Caco-2 (cell line): ENCODE measurements at regions not wholly inside any gene's neighbourhood (a gene's known extent, or its start where the extent isn't known, plus 50 kb on each side); places are given as distances from the start of the nearest gene placed in this dataset.
"Not testable (repeated sequence)": the region's sequence is repeated elsewhere in the genome, so short reads cannot be mapped to it uniquely, and the experiment has no call there.

Source experiments
- BruUV-seq: library from RNA; stranded (reverse); fragments of 400-500 nt; replicated peaks from 2 replicates; lab custom pipeline; 2021; lab: Mats Ljungman, UMichigan
- CTCF ChIA-PET: fragments of 300-600 bp; sonication (Branson Sonifier 250); formaldehyde crosslinking; loops from one replicate; lab custom pipeline; 2022; ENCODE audit warnings: antibody characterized with exemption; lab: Charles Lee
- POLR2A ChIA-PET: fragments of 300-600 bp; sonication (Branson Sonifier 250); formaldehyde crosslinking; loops from one replicate; lab custom pipeline; 2022; ENCODE audit warnings: antibody characterized with exemption; lab: Charles Lee
- DNase-seq, 2 experiments: peaks; one replicate each; pipeline versions ENCODE4 v3.0.0 to v3.0.0-alpha.2; 2020 to 2022
- H3K27me3 ChIP-seq: replicated peaks from 2 replicates; pipeline ENCODE4 v1.6.0; 2011; ENCODE audit warnings: low read length; ENCODE audit not compliant: control insufficient read depth, insufficient read depth
- H3K36me3 ChIP-seq: 2 replicates; pipeline ENCODE4 v1.5.1; 2011; ENCODE audit warnings: low read length; ENCODE audit not compliant: control insufficient read depth, insufficient read depth
- H3K4me1 ChIP-seq: fragments of 250-450 bp; sonication (Bioruptor Pico); 2 replicates; pipeline ENCODE4 v1.5.1; 2020; ENCODE audit warnings: mild to moderate bottlenecking
- H3K4me3 ChIP-seq: 2 replicates; pipeline ENCODE4 v1.5.1; 2011; ENCODE audit warnings: low read depth, mild to moderate bottlenecking, control low read depth, low read length
- H3K9me3 ChIP-seq: fragments of 250-450 bp; sonication (Bioruptor Pico); 2 replicates; pipeline ENCODE4 v1.5.1; 2020; ENCODE audit warnings: mild to moderate bottlenecking, moderate library complexity
- H3K27ac Mint-ChIP-seq: one replicate; pipeline ENCODE4 v1.8.0; 2022; ENCODE audit warnings: mixed read lengths; ENCODE audit not compliant: unreplicated experiment
- H3K27me3 Mint-ChIP-seq: one replicate; pipeline ENCODE4 v1.8.0; 2022; ENCODE audit warnings: mixed read lengths; ENCODE audit not compliant: insufficient read depth, unreplicated experiment
- H3K36me3 Mint-ChIP-seq: one replicate; pipeline ENCODE4 v1.8.0; 2022; ENCODE audit warnings: mild to moderate bottlenecking, mixed read lengths; ENCODE audit not compliant: insufficient read depth, unreplicated experiment
- H3K4me1 Mint-ChIP-seq: one replicate; pipeline ENCODE4 v1.8.0; 2022; ENCODE audit warnings: low read depth, mixed read lengths; ENCODE audit not compliant: unreplicated experiment
- H3K4me3 Mint-ChIP-seq: one replicate; pipeline ENCODE4 v1.8.0; 2022; ENCODE audit warnings: mild to moderate bottlenecking, moderate library complexity, mixed read lengths; ENCODE audit not compliant: unreplicated experiment
- H3K9me3 Mint-ChIP-seq: one replicate; pipeline ENCODE4 v1.8.0; 2022; ENCODE audit warnings: mixed read lengths; ENCODE audit not compliant: unreplicated experiment
- intact Hi-C: fragments of 100-400 bp; cut with micrococcal nuclease; formaldehyde crosslinking; loops from one replicate; pipeline ENCODE4 v1.10.0; 2022; ENCODE audit not compliant: unreplicated experiment
- TF ChIP-seq, protein P1 (sequence below), 2 experiments: fragments of 200-600 bp in 1 of 2; IDR thresholded peaks; 1 replicate in 1 of 2; 2 replicates in 1 of 2; pipeline versions ENCODE4 v1.5.1 to v1.8.0; 2011 to 2022; ENCODE audit warnings: antibody characterized with exemption in 1 of 2, control low read depth in 1 of 2, inconsistent platforms in 1 of 2, low read depth in 1 of 2, low read length in 1 of 2, mild to moderate bottlenecking in 1 of 2, moderate library complexity in 1 of 2; ENCODE audit not compliant: insufficient read depth in 1 of 2, severe bottlenecking in 1 of 2, unreplicated experiment in 1 of 2

DNA sequence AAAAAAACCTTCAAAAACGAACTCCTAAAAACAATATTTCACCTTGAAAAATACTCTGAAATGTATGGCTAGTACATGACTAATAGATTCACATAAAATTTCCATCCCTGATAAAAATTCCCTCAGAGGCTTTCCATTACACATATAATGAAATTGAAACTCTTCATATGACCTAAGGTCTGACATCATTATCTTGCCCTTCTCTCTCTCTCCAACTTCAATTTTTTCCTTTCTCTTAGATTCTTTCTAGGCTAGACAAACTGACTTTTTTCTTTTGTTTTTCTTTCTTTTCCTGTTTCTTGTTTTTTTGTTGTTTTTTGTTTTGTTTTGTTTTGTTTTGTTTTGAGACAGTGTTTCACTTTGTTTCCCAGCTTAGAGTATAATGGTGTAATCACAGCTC is 1220.5 kb downstream of the ROBO2 start:
- H3K27me3 ChIP-seq: no peaks in the 10 kb centered on the region
- intact Hi-C loops: no loop called here
- no peak overlapping the region for H3K4me3 ChIP-seq
- H3K36me3 ChIP-seq: no peaks in the 10 kb centered on the region
- Mint-ChIP-seq H3K4me3 (no peak overlapping the region), H3K36me3 (no peaks in the 10 kb centered on the region), H3K27ac (no peak overlapping the region), H3K27me3 (no peaks in the 10 kb centered on the region), H3K4me1 (no peaks in the 10 kb centered on the region), H3K9me3 (peaks cover 16% of the 10 kb centered on the region)
- H3K9me3 ChIP-seq: no peaks in the 10 kb centered on the region
- peaks cover 8% of the 10 kb centered on the region for H3K4me1 ChIP-seq
- no TSS peak for BruUV-seq
- POLR2A ChIA-PET: no interaction called here
- TF ChIP-seq, protein P1, sequence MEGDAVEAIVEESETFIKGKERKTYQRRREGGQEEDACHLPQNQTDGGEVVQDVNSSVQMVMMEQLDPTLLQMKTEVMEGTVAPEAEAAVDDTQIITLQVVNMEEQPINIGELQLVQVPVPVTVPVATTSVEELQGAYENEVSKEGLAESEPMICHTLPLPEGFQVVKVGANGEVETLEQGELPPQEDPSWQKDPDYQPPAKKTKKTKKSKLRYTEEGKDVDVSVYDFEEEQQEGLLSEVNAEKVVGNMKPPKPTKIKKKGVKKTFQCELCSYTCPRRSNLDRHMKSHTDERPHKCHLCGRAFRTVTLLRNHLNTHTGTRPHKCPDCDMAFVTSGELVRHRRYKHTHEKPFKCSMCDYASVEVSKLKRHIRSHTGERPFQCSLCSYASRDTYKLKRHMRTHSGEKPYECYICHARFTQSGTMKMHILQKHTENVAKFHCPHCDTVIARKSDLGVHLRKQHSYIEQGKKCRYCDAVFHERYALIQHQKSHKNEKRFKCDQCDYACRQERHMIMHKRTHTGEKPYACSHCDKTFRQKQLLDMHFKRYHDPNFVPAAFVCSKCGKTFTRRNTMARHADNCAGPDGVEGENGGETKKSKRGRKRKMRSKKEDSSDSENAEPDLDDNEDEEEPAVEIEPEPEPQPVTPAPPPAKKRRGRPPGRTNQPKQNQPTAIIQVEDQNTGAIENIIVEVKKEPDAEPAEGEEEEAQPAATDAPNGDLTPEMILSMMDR (IDR thresholded peaks at IDR 0.05; ENCODE audit: insufficient read depth in 1 of 2, low read depth in 1 of 2, low read length in 1 of 2, severe bottlenecking in 1 of 2, unreplicated experiment in 1 of 2): no peak
- CTCF ChIA-PET: no interaction called here
- DNase-seq: no peak

DNA sequence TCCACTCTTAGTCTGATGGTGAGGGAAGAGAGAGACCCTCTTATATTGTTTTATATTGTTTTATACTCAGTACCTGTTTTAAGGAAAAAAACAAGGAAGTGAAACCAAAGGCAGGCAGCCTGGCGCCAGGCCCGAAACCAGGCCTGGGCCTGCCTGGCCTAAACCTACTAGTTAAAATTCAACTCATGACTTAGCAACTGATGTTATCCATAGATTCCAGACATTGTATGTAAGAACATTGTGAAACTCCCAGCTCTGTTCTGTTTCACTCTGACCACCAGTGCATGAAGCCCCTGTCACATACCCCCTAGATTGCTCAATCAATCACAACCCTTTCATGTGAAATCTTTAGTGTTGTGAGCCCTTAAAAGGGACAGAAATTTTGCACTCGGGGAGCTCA is 1226.7 kb downstream of the ROBO2 start:
- H3K27me3 ChIP-seq, CTCF ChIA-PET, H3K9me3 ChIP-seq, H3K4me3 Mint-ChIP-seq, intact Hi-C loops, H3K4me3 ChIP-seq, H3K27me3 Mint-ChIP-seq, BruUV-seq, POLR2A ChIA-PET, H3K4me1 Mint-ChIP-seq, H3K4me1 ChIP-seq, H3K36me3 ChIP-seq, H3K36me3 Mint-ChIP-seq: not testable (repeated sequence)
- Mint-ChIP-seq H3K9me3 (peaks cover 28% of the 10 kb centered on the region), H3K27ac (peak overlapping the region; percentile 51)
- peak in 1 of 2 experiments; percentile 21 for DNase-seq

DNA sequence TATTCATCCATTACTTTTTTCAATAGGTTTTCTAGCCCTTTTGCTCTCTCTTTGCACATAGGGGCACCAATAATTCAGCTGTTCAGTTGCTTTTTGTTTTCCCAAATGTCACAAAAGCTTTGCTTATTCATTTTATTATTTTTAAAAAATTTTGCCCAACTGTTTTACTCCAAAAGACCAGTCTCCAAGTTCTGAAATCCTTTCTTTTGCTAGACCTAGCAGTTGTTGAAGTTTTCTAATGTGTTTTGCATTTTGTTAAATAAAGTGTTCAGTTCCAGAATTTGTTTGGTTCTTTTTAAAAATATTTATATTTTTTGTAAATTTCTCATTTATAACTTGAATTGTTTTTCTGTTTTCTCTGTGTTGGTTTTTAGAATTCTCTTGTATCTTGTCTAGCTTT is 1227.3 kb downstream of the ROBO2 start:
- BruUV-seq: TSS peak; percentile 72
- Histone ChIP-seq H3K4me3 (no peak overlapping the region), H3K9me3 (no peaks in the 10 kb centered on the region), H3K27me3 (no peaks in the 10 kb centered on the region), H3K36me3 (no peaks in the 10 kb centered on the region), H3K4me1 (no peaks in the 10 kb centered on the region)
- CTCF ChIA-PET: no interaction called here
- TF ChIP-seq, protein P1 (IDR thresholded peaks at IDR 0.05; ENCODE audit: insufficient read depth in 1 of 2, low read depth in 1 of 2, low read length in 1 of 2, severe bottlenecking in 1 of 2, unreplicated experiment in 1 of 2): no peak
- Mint-ChIP-seq H3K27me3 (no peaks in the 10 kb centered on the region), H3K36me3 (no peaks in the 10 kb centered on the region), H3K4me1 (no peaks in the 10 kb centered on the region), H3K9me3 (peaks cover 27% of the 10 kb centered on the region), H3K27ac (no peak overlapping the region), H3K4me3 (no peak overlapping the region)
- intact Hi-C loops: no loop called here
- no peak for DNase-seq
- POLR2A ChIA-PET: no interaction called here

DNA sequence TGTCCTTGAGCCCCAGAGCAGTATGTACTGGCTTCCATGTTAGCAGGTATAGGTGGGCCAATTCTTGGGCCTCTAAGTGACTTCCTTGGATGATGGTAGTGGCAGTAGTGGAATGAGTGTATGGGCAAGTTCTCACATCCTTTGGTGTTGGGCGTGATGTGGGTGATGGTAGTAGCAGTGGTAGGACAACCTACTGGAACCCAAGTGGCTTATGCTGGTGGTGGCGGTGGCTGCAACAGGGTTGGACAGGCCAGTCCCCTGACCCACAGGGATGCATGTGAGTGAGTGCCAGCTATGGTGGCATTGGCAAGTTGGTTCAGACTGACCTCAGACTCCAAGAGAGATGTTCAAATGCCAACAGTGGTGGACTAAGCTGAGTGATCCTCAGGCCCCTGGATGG is 1228.2 kb downstream of the ROBO2 start:
- ChIA-PET POLR2A (no interaction called here), CTCF (no interaction called here)
- BruUV-seq: TSS peak; percentile 88
- H3K4me1 ChIP-seq: no peaks in the 10 kb centered on the region
- no peaks in the 10 kb centered on the region for H3K9me3 ChIP-seq
- intact Hi-C loops: no loop called here
- peaks cover 18% of the 10 kb centered on the region for H3K9me3 Mint-ChIP-seq
- no peaks in the 10 kb centered on the region for H3K27me3 Mint-ChIP-seq
- DNase-seq: no peak
- H3K4me3 Mint-ChIP-seq: no peak overlapping the region
- TF ChIP-seq, protein P1 (IDR thresholded peaks at IDR 0.05; ENCODE audit: insufficient read depth in 1 of 2, low read depth in 1 of 2, low read length in 1 of 2, severe bottlenecking in 1 of 2, unreplicated experiment in 1 of 2): no peak
- no peak overlapping the region for H3K4me3 ChIP-seq
- H3K4me1 Mint-ChIP-seq: no peaks in the 10 kb centered on the region
- H3K27me3 ChIP-seq: no peaks in the 10 kb centered on the region
- H3K36me3 ChIP-seq: no peaks in the 10 kb centered on the region
- H3K27ac Mint-ChIP-seq: no peak overlapping the region
- H3K36me3 Mint-ChIP-seq: no peaks in the 10 kb centered on the region
